ENCODE measurements at regions not wholly inside any gene's neighbourhood (a gene's known extent, or its start where the extent isn't known, plus 50 kb on each side); places are given as distances from the start of the nearest gene placed in this dataset.

GRCh38 chr5:17070647-17071046 is 134.6 kb upstream of the MYO10 start:
- Histone ChIP-seq H3K4me2 (ENCODE audit: insufficient read depth, low read length, poor library complexity, severe bottlenecking) (no peak overlapping the region), H4K8ac (ENCODE audit: low read depth, low read length) (no peak overlapping the region), H2BK15ac (ENCODE audit: low read length) (no peak overlapping the region), H3K36me3 (replicated peaks in 1 of 2; ENCODE audit: control insufficient read depth in 2 of 2, insufficient read depth in 2 of 2, low read length in 2 of 2) (no peaks in the 10 kb centered on the region), H2AK5ac (ENCODE audit: low read depth, low read length) (no peak overlapping the region), H3K27me3 (ENCODE audit: control insufficient read depth in 3 of 3, insufficient read depth in 3 of 3, low read depth in 1 of 3, low read length in 3 of 3) (no peaks in the 10 kb centered on the region), H4K91ac (ENCODE audit: low read depth, low read length, poor library complexity) (no peak overlapping the region), H3K4me1 (ENCODE audit: control insufficient read depth in 2 of 2, insufficient read depth in 1 of 2, low read depth in 1 of 2, low read length in 2 of 2) (no peaks in the 10 kb centered on the region), H2AFZ (ENCODE audit: low read length) (no peak overlapping the region), H2BK5ac (ENCODE audit: low read length) (no peak overlapping the region), H3K27ac (replicated peaks; ENCODE audit: low read length) (no peak overlapping the region), H3K79me1 (ENCODE audit: low read depth, low read length) (no peaks in the 10 kb centered on the region), H3K9ac (ENCODE audit: low read depth, low read length, poor library complexity) (no peak overlapping the region), H3K14ac (ENCODE audit: low read length) (no peak overlapping the region), H2BK120ac (ENCODE audit: low read depth, low read length) (no peak overlapping the region), H3K18ac (ENCODE audit: low read length) (no peak overlapping the region), H3K23ac (ENCODE audit: low read depth, low read length, poor library complexity) (no peak overlapping the region), H3K9me3 (replicated peaks in 1 of 2; ENCODE audit: control insufficient read depth in 2 of 2, insufficient read depth in 1 of 2, low read depth in 1 of 2, low read length in 2 of 2) (no peaks in the 10 kb centered on the region), H3K4me3 (ENCODE audit: low read length in 2 of 2) (no peak overlapping the region), H3K4ac (ENCODE audit: low read length) (no peak overlapping the region), H2BK12ac (ENCODE audit: low read length) (no peak overlapping the region)
- DNase-seq (ENCODE audit: low spot score), result no peak
- WGBS, 2 donors (ENCODE audit: extremely low coverage in 2 of 2, insufficient read length in 2 of 2, insufficient replicate concordance in 1 of 2), result no CpG with 5 or more reads among the region's 6 CpGs

- Histone ChIP-seq H3K27ac (replicated peaks; ENCODE audit: low read length) (no peak overlapping the region), H3K9me3 (replicated peaks in 1 of 2; ENCODE audit: control insufficient read depth in 2 of 2, insufficient read depth in 1 of 2, low read depth in 1 of 2, low read length in 2 of 2) (no peaks in the 10 kb centered on the region), H3K4me2 (ENCODE audit: insufficient read depth, low read length, poor library complexity, severe bottlenecking) (no peak overlapping the region), H3K27me3 (ENCODE audit: control insufficient read depth in 3 of 3, insufficient read depth in 3 of 3, low read depth in 1 of 3, low read length in 3 of 3) (no peaks in the 10 kb centered on the region), H2BK12ac (ENCODE audit: low read length) (no peak overlapping the region), H4K91ac (ENCODE audit: low read depth, low read length, poor library complexity) (no peak overlapping the region), H3K4me3 (ENCODE audit: low read length in 2 of 2) (no peak overlapping the region), H3K14ac (ENCODE audit: low read length) (no peak overlapping the region), H3K36me3 (replicated peaks in 1 of 2; ENCODE audit: control insufficient read depth in 2 of 2, insufficient read depth in 2 of 2, low read length in 2 of 2) (no peaks in the 10 kb centered on the region), H2AFZ (ENCODE audit: low read length) (no peak overlapping the region), H2BK5ac (ENCODE audit: low read length) (no peak overlapping the region), H3K9ac (ENCODE audit: low read depth, low read length, poor library complexity) (no peak overlapping the region), H2BK15ac (ENCODE audit: low read length) (no peak overlapping the region), H3K4ac (ENCODE audit: low read length) (no peak overlapping the region), H3K79me1 (ENCODE audit: low read depth, low read length) (no peaks in the 10 kb centered on the region), H4K8ac (ENCODE audit: low read depth, low read length) (no peak overlapping the region), H3K18ac (ENCODE audit: low read length) (no peak overlapping the region), H2AK5ac (ENCODE audit: low read depth, low read length) (no peak overlapping the region), H2BK120ac (ENCODE audit: low read depth, low read length) (no peak overlapping the region), H3K23ac (ENCODE audit: low read depth, low read length, poor library complexity) (no peak overlapping the region), H3K4me1 (ENCODE audit: control insufficient read depth in 2 of 2, insufficient read depth in 1 of 2, low read depth in 1 of 2, low read length in 2 of 2) (no peaks in the 10 kb centered on the region)
- no peak for DNase-seq (ENCODE audit: low spot score)
- WGBS, 2 donors (ENCODE audit: extremely low coverage in 2 of 2, insufficient read length in 2 of 2, insufficient replicate concordance in 1 of 2), result no CpG with 5 or more reads among the region's 4 CpGs
Measured at GRCh38 chr5:17075236-17075635, 139.1 kb upstream of the MYO10 start.

- H4K8ac ChIP-seq (ENCODE audit: low read depth, low read length), result no peak overlapping the region
- no peak overlapping the region for H2BK120ac ChIP-seq (ENCODE audit: low read depth, low read length)
- no peak overlapping the region for H2BK12ac ChIP-seq (ENCODE audit: low read length)
- no peak overlapping the region for H2BK5ac ChIP-seq (ENCODE audit: low read length)
- H3K4me1 ChIP-seq (ENCODE audit: control insufficient read depth in 2 of 2, insufficient read depth in 1 of 2, low read depth in 1 of 2, low read length in 2 of 2), result no peaks in the 10 kb centered on the region
- H3K18ac ChIP-seq (ENCODE audit: low read length), result no peak overlapping the region
- H3K9ac ChIP-seq (ENCODE audit: low read depth, low read length, poor library complexity), result no peak overlapping the region
- no peaks in the 10 kb centered on the region for H3K36me3 ChIP-seq (replicated peaks in 1 of 2; ENCODE audit: control insufficient read depth in 2 of 2, insufficient read depth in 2 of 2, low read length in 2 of 2)
- H2BK15ac ChIP-seq (ENCODE audit: low read length), result no peak overlapping the region
- no peak overlapping the region for H2AFZ ChIP-seq (ENCODE audit: low read length)
- DNase-seq (ENCODE audit: low spot score), result no peak
- H3K23ac ChIP-seq (ENCODE audit: low read depth, low read length, poor library complexity), result no peak overlapping the region
- H3K27me3 ChIP-seq (ENCODE audit: control insufficient read depth in 3 of 3, insufficient read depth in 3 of 3, low read depth in 1 of 3, low read length in 3 of 3), result no peaks in the 10 kb centered on the region
- H3K27ac ChIP-seq (replicated peaks; ENCODE audit: low read length), result no peak overlapping the region
- H3K9me3 ChIP-seq (replicated peaks in 1 of 2; ENCODE audit: control insufficient read depth in 2 of 2, insufficient read depth in 1 of 2, low read depth in 1 of 2, low read length in 2 of 2), result no peaks in the 10 kb centered on the region
- no peak overlapping the region for H3K14ac ChIP-seq (ENCODE audit: low read length)
- no peak overlapping the region for H3K4ac ChIP-seq (ENCODE audit: low read length)
- H3K79me1 ChIP-seq (ENCODE audit: low read depth, low read length), result no peaks in the 10 kb centered on the region
- no peak overlapping the region for H3K4me3 ChIP-seq (ENCODE audit: low read length in 2 of 2)
- no peak overlapping the region for H2AK5ac ChIP-seq (ENCODE audit: low read depth, low read length)
- H4K91ac ChIP-seq (ENCODE audit: low read depth, low read length, poor library complexity), result no peak overlapping the region
- no peak overlapping the region for H3K4me2 ChIP-seq (ENCODE audit: insufficient read depth, low read length, poor library complexity, severe bottlenecking)
- no CpG with 5 or more reads among the region's 2 CpGs for WGBS, 2 donors (ENCODE audit: extremely low coverage in 2 of 2, insufficient read length in 2 of 2, insufficient replicate concordance in 1 of 2)
Measured at GRCh38 chr5:17076272-17076671, 140.2 kb upstream of the MYO10 start.

- Histone ChIP-seq H4K91ac (ENCODE audit: low read depth, low read length, poor library complexity) (no peak overlapping the region), H3K79me1 (ENCODE audit: low read depth, low read length) (no peaks in the 10 kb centered on the region), H3K23ac (ENCODE audit: low read depth, low read length, poor library complexity) (no peak overlapping the region), H3K27ac (replicated peaks; ENCODE audit: low read length) (no peak overlapping the region), H3K27me3 (ENCODE audit: control insufficient read depth in 3 of 3, insufficient read depth in 3 of 3, low read depth in 1 of 3, low read length in 3 of 3) (no peaks in the 10 kb centered on the region), H3K4ac (ENCODE audit: low read length) (no peak overlapping the region), H3K14ac (ENCODE audit: low read length) (no peak overlapping the region), H2BK5ac (ENCODE audit: low read length) (no peak overlapping the region), H3K9me3 (replicated peaks in 1 of 2; ENCODE audit: control insufficient read depth in 2 of 2, insufficient read depth in 1 of 2, low read depth in 1 of 2, low read length in 2 of 2) (no peaks in the 10 kb centered on the region), H2BK120ac (ENCODE audit: low read depth, low read length) (no peak overlapping the region), H2AFZ (ENCODE audit: low read length) (no peak overlapping the region), H2BK12ac (ENCODE audit: low read length) (no peak overlapping the region), H3K4me1 (ENCODE audit: control insufficient read depth in 2 of 2, insufficient read depth in 1 of 2, low read depth in 1 of 2, low read length in 2 of 2) (no peaks in the 10 kb centered on the region), H4K8ac (ENCODE audit: low read depth, low read length) (no peak overlapping the region), H2AK5ac (ENCODE audit: low read depth, low read length) (no peak overlapping the region), H3K4me2 (ENCODE audit: insufficient read depth, low read length, poor library complexity, severe bottlenecking) (no peak overlapping the region), H3K9ac (ENCODE audit: low read depth, low read length, poor library complexity) (no peak overlapping the region), H3K4me3 (ENCODE audit: low read length in 2 of 2) (no peak overlapping the region), H3K36me3 (replicated peaks in 1 of 2; ENCODE audit: control insufficient read depth in 2 of 2, insufficient read depth in 2 of 2, low read length in 2 of 2) (no peaks in the 10 kb centered on the region), H2BK15ac (ENCODE audit: low read length) (no peak overlapping the region), H3K18ac (ENCODE audit: low read length) (peak overlapping the region; percentile 64)
- no CpG with 5 or more reads among the region's 11 CpGs for WGBS, 2 donors (ENCODE audit: extremely low coverage in 2 of 2, insufficient read length in 2 of 2, insufficient replicate concordance in 1 of 2)
- no peak for DNase-seq (ENCODE audit: low spot score)
Measured at GRCh38 chr5:17077440-17078233, 139.8 kb upstream of the BASP1 start.

Data from neuronal stem cell (in vitro differentiated cells).